Uterus (tissue), 3 donors: ENCODE measurements at regions not wholly inside any gene's neighbourhood (a gene's known extent, or its start where the extent isn't known, plus 50 kb on each side); places are given as distances from the start of the nearest gene placed in this dataset.

ENCODE experiments used
- DNase-seq, 2 donors: peaks; one replicate each; pipeline ENCODE4 v3.0.0-alpha.2; 2019 to 2020
- H3K27ac ChIP-seq, 2 donors: fragments of 200-600 bp; sonication (generic); 1 replicate in 1 of 2; 2 replicates in 1 of 2; pipeline ENCODE4 v1.5.1; 2016 to 2018
- H3K27me3 ChIP-seq, 2 donors: fragments of 200-600 bp; sonication (generic); one replicate each; pipeline ENCODE4 v1.5.1; 2018 to 2019; ENCODE audit warnings: control low read depth in 1 of 2
- H3K36me3 ChIP-seq, 2 donors: fragments of 200-600 bp; sonication (generic); one replicate each; pipeline ENCODE4 v1.5.1; 2019; ENCODE audit warnings: control low read depth in 1 of 2
- H3K4me1 ChIP-seq, 2 donors: fragments of 200-600 bp; sonication (generic); one replicate each; pipeline ENCODE4 v1.5.1; 2018 to 2019; ENCODE audit warnings: control low read depth in 1 of 2
- H3K4me3 ChIP-seq, 2 donors: fragments of 200-600 bp; sonication (generic); 1 replicate in 1 of 2; 2 replicates in 1 of 2; pipeline ENCODE4 v1.5.1; 2018 to 2019; ENCODE audit warnings: mild to moderate bottlenecking in 1 of 2
- H3K9me3 ChIP-seq, 2 donors: fragments of 200-600 bp; sonication (generic); one replicate each; pipeline ENCODE4 v1.5.1; 2019; ENCODE audit warnings: control low read depth in 1 of 2
- CTCF ChIP-seq, 4 experiments: fragments of 200-600 bp in 2 of 4; fragments of 450-650 bp in 2 of 4; sonication (generic) in 2 of 4; IDR thresholded peaks; one replicate each; pipeline ENCODE4 v1.5.1; 2016 to 2019; ENCODE audit warnings: antibody characterized with exemption in 4 of 4, mild to moderate bottlenecking in 2 of 4, moderate library complexity in 1 of 4
- POLR2A ChIP-seq, 2 donors: fragments of 450-650 bp; IDR thresholded peaks; one replicate each; pipeline ENCODE4 v1.6.1; 2016; ENCODE audit warnings: antibody characterized with exemption in 2 of 2, mild to moderate bottlenecking in 1 of 2, moderate library complexity in 1 of 2
- intact Hi-C: fragments of 100-400 bp; cut with DNase I; formaldehyde crosslinking; loops from one replicate; pipeline ENCODE4 v1.15.1; 2023; ENCODE audit warnings: low total_unique reads
- donor health status: DM: yes; HTN: yes; CAD: no.

GRCh38 chr15:62758126-62758951 lies 284.2 kb upstream of the TPM1 start:
- Histone ChIP-seq H3K4me1 (no peaks in the 10 kb centered on the region), H3K27me3 (no peaks in the 10 kb centered on the region), H3K4me3 (no peak overlapping the region), H3K9me3 (no peaks in the 10 kb centered on the region), H3K36me3 (no peaks in the 10 kb centered on the region), H3K27ac (peak overlapping the region; percentile 75 to 80)
- intact Hi-C loops = no loop called here
- TF ChIP-seq CTCF (IDR thresholded peaks at IDR 0.05) (no peak), POLR2A (IDR thresholded peaks at IDR 0.05) (no peak)
- peak in 1 of 2 donors; percentile 51 for DNase-seq

- intact Hi-C loops = no loop called here
- no peaks in the 10 kb centered on the region for H3K4me1 ChIP-seq
- H3K27ac ChIP-seq = peak overlapping the region; percentile 75 to 80
- TF ChIP-seq POLR2A (IDR thresholded peaks at IDR 0.05) (no peak), CTCF (IDR thresholded peaks at IDR 0.05) (no peak)
- no peaks in the 10 kb centered on the region for H3K36me3 ChIP-seq
- DNase-seq = no peak
- H3K27me3 ChIP-seq = no peaks in the 10 kb centered on the region
- no peaks in the 10 kb centered on the region for H3K9me3 ChIP-seq
- H3K4me3 ChIP-seq = no peak overlapping the region
These were observed 283.6 kb upstream of the TPM1 start for GRCh38 chr15:62758952-62759349.

GRCh38 chr15:62760538-62760937 lies 282.0 kb upstream of the TPM1 start:
- no peak for DNase-seq
- Histone ChIP-seq H3K36me3 (no peaks in the 10 kb centered on the region), H3K4me1 (no peaks in the 10 kb centered on the region), H3K27ac (no peak overlapping the region), H3K9me3 (no peaks in the 10 kb centered on the region), H3K27me3 (no peaks in the 10 kb centered on the region), H3K4me3 (no peak overlapping the region)
- TF ChIP-seq POLR2A (IDR thresholded peaks at IDR 0.05) = no peak
- no peak for TF ChIP-seq CTCF (IDR thresholded peaks at IDR 0.05)
- intact Hi-C loops = no loop called here

GRCh38 chr15:62765916-62766315 lies 276.6 kb upstream of the TPM1 start:
- no peak for TF ChIP-seq CTCF (IDR thresholded peaks at IDR 0.05)
- no peaks in the 10 kb centered on the region for H3K36me3 ChIP-seq

GRCh38 chr15:62766599-62766998 lies 275.9 kb upstream of the TPM1 start:
- DNase-seq = no peak
- no peaks in the 10 kb centered on the region for H3K4me1 ChIP-seq
- no peak overlapping the region for H3K4me3 ChIP-seq
- H3K27ac ChIP-seq = no peak overlapping the region
- TF ChIP-seq POLR2A (IDR thresholded peaks at IDR 0.05) (no peak), CTCF (IDR thresholded peaks at IDR 0.05) (no peak)
- intact Hi-C loops = no loop called here
- H3K36me3 ChIP-seq = no peaks in the 10 kb centered on the region
- no peaks in the 10 kb centered on the region for H3K27me3 ChIP-seq
- no peaks in the 10 kb centered on the region for H3K9me3 ChIP-seq

More at GRCh38 chr15:62765916-62766315, 276.6 kb upstream of the TPM1 start:
- intact Hi-C loops = no loop called here
- H3K9me3 ChIP-seq = no peaks in the 10 kb centered on the region
- no peaks in the 10 kb centered on the region for H3K4me1 ChIP-seq
- H3K27ac ChIP-seq = no peak overlapping the region
- DNase-seq = no peak
- H3K27me3 ChIP-seq = no peaks in the 10 kb centered on the region
- H3K4me3 ChIP-seq = no peak overlapping the region
